ENCODE measurements at regions not wholly inside any gene's neighbourhood (a gene's known extent, or its start where the extent isn't known, plus 50 kb on each side); places are given as distances from the start of the nearest gene placed in this dataset.

DNA sequence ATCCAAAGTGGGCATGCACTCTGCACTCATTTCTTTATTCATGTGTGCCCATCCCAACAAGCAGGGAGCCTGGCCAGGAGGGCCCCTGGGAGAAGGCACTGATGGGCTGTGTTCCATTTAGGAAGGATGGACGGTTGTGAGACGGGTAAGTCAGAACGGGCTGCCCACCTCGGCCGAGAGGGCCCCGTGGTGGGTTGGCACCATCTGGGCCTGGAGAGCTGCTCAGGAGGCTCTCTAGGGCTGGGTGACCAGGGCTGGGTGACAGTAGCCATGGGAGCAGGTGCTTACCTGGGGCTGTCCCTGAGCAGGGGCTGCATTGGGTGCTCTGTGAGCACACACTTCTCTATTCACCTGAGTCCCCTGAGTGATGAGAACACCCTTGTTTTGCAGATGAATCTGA, 129.3 kb upstream of the B3GAT1 start:
- TF ChIP-seq, protein P1, sequence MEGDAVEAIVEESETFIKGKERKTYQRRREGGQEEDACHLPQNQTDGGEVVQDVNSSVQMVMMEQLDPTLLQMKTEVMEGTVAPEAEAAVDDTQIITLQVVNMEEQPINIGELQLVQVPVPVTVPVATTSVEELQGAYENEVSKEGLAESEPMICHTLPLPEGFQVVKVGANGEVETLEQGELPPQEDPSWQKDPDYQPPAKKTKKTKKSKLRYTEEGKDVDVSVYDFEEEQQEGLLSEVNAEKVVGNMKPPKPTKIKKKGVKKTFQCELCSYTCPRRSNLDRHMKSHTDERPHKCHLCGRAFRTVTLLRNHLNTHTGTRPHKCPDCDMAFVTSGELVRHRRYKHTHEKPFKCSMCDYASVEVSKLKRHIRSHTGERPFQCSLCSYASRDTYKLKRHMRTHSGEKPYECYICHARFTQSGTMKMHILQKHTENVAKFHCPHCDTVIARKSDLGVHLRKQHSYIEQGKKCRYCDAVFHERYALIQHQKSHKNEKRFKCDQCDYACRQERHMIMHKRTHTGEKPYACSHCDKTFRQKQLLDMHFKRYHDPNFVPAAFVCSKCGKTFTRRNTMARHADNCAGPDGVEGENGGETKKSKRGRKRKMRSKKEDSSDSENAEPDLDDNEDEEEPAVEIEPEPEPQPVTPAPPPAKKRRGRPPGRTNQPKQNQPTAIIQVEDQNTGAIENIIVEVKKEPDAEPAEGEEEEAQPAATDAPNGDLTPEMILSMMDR (IDR thresholded peaks at IDR 0.05; ENCODE audit: low read length), result no peak
- TF ChIP-seq EZH2 (IDR thresholded peaks at IDR 0.05; ENCODE audit: borderline replicate concordance, low read length), result no peak

Measured in OCI-LY1 (cell line).